NB4 (cell line): ENCODE measurements at regions not wholly inside any gene's neighbourhood (a gene's known extent, or its start where the extent isn't known, plus 50 kb on each side); places are given as distances from the start of the nearest gene placed in this dataset.

Experiments used
- MAX ChIP-seq: IDR thresholded peaks from 2 replicates; pipeline ENCODE4 v1.6.1; 2011; ENCODE audit warnings: low read depth, low read length
- MYC ChIP-seq: IDR thresholded peaks from 2 replicates; pipeline ENCODE4 v1.6.1; 2011; ENCODE audit warnings: low read depth, low read length
- POLR2A ChIP-seq: IDR thresholded peaks from 2 replicates; pipeline ENCODE4 v1.6.1; 2011; ENCODE audit warnings: mild to moderate bottlenecking; ENCODE audit not compliant: insufficient read length; ENCODE audit errors: extremely low read depth
- TF ChIP-seq, protein P1 (sequence below): IDR thresholded peaks from one replicate; pipeline ENCODE4 v1.5.1; 2012; ENCODE audit warnings: low read depth, low read length

GRCh38 chr4:112002248-112002661, 143.0 kb upstream of the FAM241A start:
- TF ChIP-seq, protein P1, sequence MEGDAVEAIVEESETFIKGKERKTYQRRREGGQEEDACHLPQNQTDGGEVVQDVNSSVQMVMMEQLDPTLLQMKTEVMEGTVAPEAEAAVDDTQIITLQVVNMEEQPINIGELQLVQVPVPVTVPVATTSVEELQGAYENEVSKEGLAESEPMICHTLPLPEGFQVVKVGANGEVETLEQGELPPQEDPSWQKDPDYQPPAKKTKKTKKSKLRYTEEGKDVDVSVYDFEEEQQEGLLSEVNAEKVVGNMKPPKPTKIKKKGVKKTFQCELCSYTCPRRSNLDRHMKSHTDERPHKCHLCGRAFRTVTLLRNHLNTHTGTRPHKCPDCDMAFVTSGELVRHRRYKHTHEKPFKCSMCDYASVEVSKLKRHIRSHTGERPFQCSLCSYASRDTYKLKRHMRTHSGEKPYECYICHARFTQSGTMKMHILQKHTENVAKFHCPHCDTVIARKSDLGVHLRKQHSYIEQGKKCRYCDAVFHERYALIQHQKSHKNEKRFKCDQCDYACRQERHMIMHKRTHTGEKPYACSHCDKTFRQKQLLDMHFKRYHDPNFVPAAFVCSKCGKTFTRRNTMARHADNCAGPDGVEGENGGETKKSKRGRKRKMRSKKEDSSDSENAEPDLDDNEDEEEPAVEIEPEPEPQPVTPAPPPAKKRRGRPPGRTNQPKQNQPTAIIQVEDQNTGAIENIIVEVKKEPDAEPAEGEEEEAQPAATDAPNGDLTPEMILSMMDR = no peak
- no peak for TF ChIP-seq MAX
- TF ChIP-seq POLR2A = no peak
- no peak for TF ChIP-seq MYC
